Naive thymus-derived CD8-positive, alpha-beta T cell (primary cell): ENCODE measurements at regions not wholly inside any gene's neighbourhood (a gene's known extent, or its start where the extent isn't known, plus 50 kb on each side); places are given as distances from the start of the nearest gene placed in this dataset.

Experiments used
- ATAC-seq, 2 donors: fragments of 150-1000 bp; cut with Tn5 transposase in 1 of 2; sonication (Bioruptor Pico), chemical (Tn5 transposase) in 1 of 2; 1 replicate in 1 of 2; 2 replicates in 1 of 2; pipeline ENCODE4 v1.10.0; 2021; ENCODE audit warnings: mild to moderate bottlenecking in 2 of 2, moderate library complexity in 2 of 2
- POLR2A ChIA-PET: fragments of 350-600 bp; sonication (Branson Sonifier 250); formaldehyde crosslinking; loops from one replicate; lab custom pipeline; 2021; ENCODE audit warnings: antibody characterized with exemption; lab: Charles Lee
- DNase-seq, 10 donors: peaks; one replicate each; pipeline versions ENCODE4 v3.0.0 to v3.0.0-alpha.2; 2020 to 2022
- H3K27ac Mint-ChIP-seq, 10 donors: one replicate each; pipeline ENCODE4 v1.8.0; 2020 to 2022; ENCODE audit warnings: mild to moderate bottlenecking in 10 of 10, mixed read lengths in 10 of 10, moderate library complexity in 4 of 10, inconsistent platforms in 1 of 10
- H3K27me3 Mint-ChIP-seq, 5 donors: one replicate each; pipeline ENCODE4 v1.8.0; 2021 to 2022; ENCODE audit warnings: mixed read lengths in 5 of 5
- H3K36me3 Mint-ChIP-seq, 3 donors: one replicate each; pipeline ENCODE4 v1.8.0; 2020 to 2022; ENCODE audit warnings: mixed read lengths in 3 of 3, mild to moderate bottlenecking in 2 of 3, inconsistent platforms in 1 of 3
- H3K4me1 Mint-ChIP-seq, 4 donors: one replicate each; pipeline ENCODE4 v1.8.0; 2021 to 2022; ENCODE audit warnings: mixed read lengths in 4 of 4
- H3K4me3 Mint-ChIP-seq, 10 donors: one replicate each; pipeline ENCODE4 v1.8.0; 2020 to 2022; ENCODE audit warnings: mild to moderate bottlenecking in 10 of 10, mixed read lengths in 10 of 10, moderate library complexity in 6 of 10, inconsistent platforms in 1 of 10
- H3K9me3 Mint-ChIP-seq, 9 donors: one replicate each; pipeline ENCODE4 v1.8.0; 2020 to 2022; ENCODE audit warnings: mixed read lengths in 9 of 9, mild to moderate bottlenecking in 3 of 9, inconsistent platforms in 1 of 9, moderate library complexity in 1 of 9

- ATAC-seq (no peak), DNase-seq (no peak)
- Mint-ChIP-seq H3K4me1 (no peaks in the 10 kb centered on the region), H3K9me3 (no peaks in the 10 kb centered on the region), H3K36me3 (no peaks in the 10 kb centered on the region), H3K4me3 (no peak overlapping the region), H3K27me3 (peaks cover 12 to 34% (median 21%) of the 10 kb centered on the region in 5 donors), H3K27ac (no peak overlapping the region)
- POLR2A ChIA-PET, result no interaction called here
These were observed 204.7 kb downstream of the INSIG2 start for GRCh38 chr2:118292991-118293390.

DNA sequence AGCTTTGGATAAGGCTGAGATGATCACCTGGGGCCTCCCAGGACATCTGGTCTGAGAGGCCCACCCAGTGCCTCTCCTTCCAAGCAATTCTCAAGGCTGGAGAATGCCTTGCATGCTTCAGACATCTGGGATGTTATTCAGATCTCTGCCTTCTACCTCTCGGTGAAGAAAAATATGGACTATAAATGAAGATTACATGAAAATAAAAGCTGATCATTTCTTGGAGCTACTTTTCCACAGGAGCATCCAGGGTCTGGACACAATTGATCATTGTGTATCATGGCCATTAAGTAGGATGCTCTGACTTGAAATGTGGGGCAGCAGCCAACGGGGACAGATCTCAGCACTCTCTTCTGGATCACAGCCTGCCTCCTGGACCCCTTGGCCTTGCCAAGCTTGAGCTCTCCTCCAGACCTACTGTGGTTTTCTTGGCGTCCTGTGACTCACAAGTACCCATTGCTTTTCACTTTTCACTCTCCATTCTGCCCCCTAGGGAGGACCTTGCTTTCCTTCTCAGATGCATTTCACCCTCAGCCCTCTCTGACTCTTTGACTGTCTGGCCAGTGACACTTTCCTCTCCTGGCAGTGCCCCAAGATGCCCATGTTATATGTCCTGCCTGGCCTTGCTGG, 203.1 kb downstream of the INSIG2 start:
- Mint-ChIP-seq H3K4me1 (no peaks in the 10 kb centered on the region), H3K9me3 (no peaks in the 10 kb centered on the region), H3K27me3 (peaks cover 11 to 36% (median 19%) of the 10 kb centered on the region in 5 donors), H3K27ac (no peak overlapping the region), H3K4me3 (no peak overlapping the region), H3K36me3 (no peaks in the 10 kb centered on the region)
- no peak for DNase-seq
- no peak for ATAC-seq
- POLR2A ChIA-PET, result no interaction called here

GRCh38 chr2:118290411-118291250, 202.4 kb downstream of the INSIG2 start:
- Mint-ChIP-seq H3K4me1 (no peaks in the 10 kb centered on the region), H3K4me3 (no peak overlapping the region), H3K9me3 (no peaks in the 10 kb centered on the region), H3K27ac (no peak overlapping the region), H3K36me3 (no peaks in the 10 kb centered on the region), H3K27me3 (peaks cover 9 to 28% (median 13%) of the 10 kb centered on the region in 5 donors)
- ATAC-seq (no peak), DNase-seq (no peak)
- POLR2A ChIA-PET, result no interaction called here

DNA sequence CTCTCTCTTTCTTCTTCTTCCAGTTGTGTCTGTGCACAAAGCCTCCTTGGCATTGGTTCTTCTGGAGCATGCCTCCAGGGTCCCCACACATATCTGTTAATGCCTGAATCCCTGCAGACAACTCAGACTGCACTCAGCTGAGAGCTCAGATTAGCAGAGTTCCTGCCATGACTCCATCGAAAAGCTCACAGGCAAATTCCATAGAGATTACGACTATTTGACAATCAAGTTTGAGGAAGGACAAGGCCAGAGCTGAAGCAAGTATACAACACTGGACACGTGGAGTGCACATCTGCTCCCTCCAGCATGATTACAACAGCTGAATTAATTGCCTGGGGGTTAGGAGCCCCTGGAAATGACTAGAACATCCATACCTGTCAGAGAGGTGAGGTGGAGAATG, 190.7 kb downstream of the INSIG2 start:
- no peak for ATAC-seq
- Mint-ChIP-seq H3K27me3 (peaks cover 18 to 46% (median 29%) of the 10 kb centered on the region in 5 donors), H3K27ac (no peak overlapping the region)

DNA sequence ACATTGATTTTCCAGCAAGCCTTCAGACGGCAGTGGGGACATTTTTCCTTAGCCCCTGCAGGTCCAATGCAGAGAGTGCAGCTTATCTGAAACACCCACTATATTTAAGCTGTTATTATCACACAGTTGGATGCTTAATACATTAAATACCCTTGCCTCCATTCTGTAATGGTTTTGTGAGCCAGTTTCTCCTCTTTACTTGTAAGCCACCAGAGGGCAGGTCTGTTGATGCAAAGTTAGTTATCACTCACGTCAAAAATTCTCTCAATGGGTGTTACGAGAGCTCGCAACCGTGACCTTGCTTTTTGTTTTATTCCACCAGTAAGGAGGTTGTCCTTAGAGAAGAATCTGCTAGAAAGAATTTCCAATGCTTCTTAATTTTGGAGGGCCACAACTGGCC, 189.8 kb downstream of the INSIG2 start:
- Mint-ChIP-seq H3K9me3 (no peaks in the 10 kb centered on the region), H3K4me3 (no peak overlapping the region), H3K4me1 (no peaks in the 10 kb centered on the region), H3K27me3 (peaks cover 15 to 42% (median 27%) of the 10 kb centered on the region in 5 donors), H3K36me3 (peaks cover 0 to 4% (median 0%) of the 10 kb centered on the region in 3 donors), H3K27ac (no peak overlapping the region)
- no peak for DNase-seq
- ATAC-seq, result no peak
- POLR2A ChIA-PET, result no interaction called here

More for the DNA sequence above, 190.7 kb downstream of the INSIG2 start:
- no peak overlapping the region for H3K4me3 Mint-ChIP-seq
- POLR2A ChIA-PET, result no interaction called here
- DNase-seq, result no peak
- H3K36me3 Mint-ChIP-seq, result peaks cover 0 to 4% (median 0%) of the 10 kb centered on the region in 3 donors
- no peaks in the 10 kb centered on the region for H3K9me3 Mint-ChIP-seq
- no peaks in the 10 kb centered on the region for H3K4me1 Mint-ChIP-seq

DNA sequence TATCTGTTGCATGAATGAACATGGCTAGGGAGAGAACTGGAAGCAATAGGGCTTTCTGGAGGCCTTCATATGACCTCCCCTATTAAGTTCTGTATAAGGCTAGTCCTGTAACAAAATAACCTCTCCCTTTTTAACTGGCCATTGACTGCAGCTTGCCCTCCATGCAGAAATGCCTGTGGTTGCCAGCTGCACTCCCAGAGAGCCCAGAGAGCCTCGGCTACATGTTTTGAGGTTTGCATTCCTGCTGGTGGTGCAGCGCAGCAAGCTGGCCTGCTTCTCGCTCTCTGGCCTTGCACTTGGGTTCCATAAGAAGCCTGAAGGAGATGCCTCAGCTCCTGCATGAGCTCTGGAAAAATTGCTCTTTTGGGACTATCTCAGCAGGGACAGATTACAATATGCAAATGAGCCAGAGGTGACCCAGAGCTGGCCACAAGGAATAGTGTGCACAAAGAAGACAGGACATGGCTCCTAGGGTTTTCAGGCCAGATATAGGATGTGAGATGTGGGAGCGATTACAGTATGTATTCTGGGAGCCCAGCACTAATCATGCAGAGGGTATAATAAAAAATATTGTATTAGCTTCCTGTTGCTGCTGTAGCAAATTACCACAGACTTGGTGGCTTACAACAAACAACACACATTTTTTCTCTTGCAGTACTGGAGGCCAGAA, 186.7 kb downstream of the INSIG2 start:
- no peak for ATAC-seq
- Mint-ChIP-seq H3K9me3 (no peaks in the 10 kb centered on the region), H3K27ac (no peak overlapping the region), H3K36me3 (peaks cover 0 to 4% (median 0%) of the 10 kb centered on the region in 3 donors), H3K27me3 (peaks cover 13 to 35% (median 26%) of the 10 kb centered on the region in 5 donors), H3K4me1 (no peaks in the 10 kb centered on the region), H3K4me3 (no peak overlapping the region)
- DNase-seq, result no peak
- POLR2A ChIA-PET, result no interaction called here

GRCh38 chr2:118272391-118272790, 184.1 kb downstream of the INSIG2 start:
- Mint-ChIP-seq H3K4me3 (no peak overlapping the region), H3K4me1 (no peaks in the 10 kb centered on the region), H3K9me3 (no peaks in the 10 kb centered on the region), H3K27ac (no peak overlapping the region), H3K27me3 (peaks cover 5 to 33% (median 19%) of the 10 kb centered on the region in 5 donors), H3K36me3 (no peaks in the 10 kb centered on the region)
- ATAC-seq (no peak), DNase-seq (no peak)
- POLR2A ChIA-PET, result no interaction called here

DNA sequence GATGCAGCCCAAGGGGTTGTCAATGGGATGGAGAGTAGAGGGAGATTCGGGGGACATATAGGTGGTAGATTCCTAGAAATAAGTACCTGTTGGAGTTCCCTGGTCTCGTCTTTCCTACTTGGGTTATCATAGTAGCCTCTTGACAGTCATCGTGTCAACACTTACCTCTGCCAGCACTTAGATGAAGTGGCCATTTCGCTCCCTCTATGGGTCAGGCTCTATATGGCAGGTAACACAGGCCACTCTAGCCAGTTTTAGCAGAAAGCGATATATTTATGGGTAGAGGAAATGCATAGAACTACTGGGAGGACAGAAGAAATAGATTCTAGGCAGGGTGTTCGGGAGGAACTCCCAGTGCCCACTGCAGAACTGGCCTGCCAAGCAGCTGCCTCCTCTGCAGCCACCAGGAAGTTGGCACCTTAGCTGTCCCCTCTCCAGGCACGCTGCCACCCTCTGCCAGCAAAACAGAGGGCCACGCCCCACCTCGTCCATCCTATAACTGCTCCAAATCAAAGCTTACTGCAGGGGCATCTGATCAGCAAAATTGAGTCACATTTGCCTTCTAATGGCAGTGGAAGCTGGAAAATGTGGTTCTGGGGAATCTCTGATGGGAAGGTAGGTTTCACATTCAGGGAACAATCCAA, 181.3 kb downstream of the INSIG2 start:
- H3K9me3 Mint-ChIP-seq, result no peaks in the 10 kb centered on the region
- DNase-seq (no peak), ATAC-seq (no peak)
- peaks cover 3 to 22% (median 14%) of the 10 kb centered on the region in 5 donors for H3K27me3 Mint-ChIP-seq
- no peak overlapping the region for H3K27ac Mint-ChIP-seq
- H3K36me3 Mint-ChIP-seq, result no peaks in the 10 kb centered on the region
- H3K4me3 Mint-ChIP-seq, result no peak overlapping the region
- POLR2A ChIA-PET, result no interaction called here
- H3K4me1 Mint-ChIP-seq, result no peaks in the 10 kb centered on the region

DNA sequence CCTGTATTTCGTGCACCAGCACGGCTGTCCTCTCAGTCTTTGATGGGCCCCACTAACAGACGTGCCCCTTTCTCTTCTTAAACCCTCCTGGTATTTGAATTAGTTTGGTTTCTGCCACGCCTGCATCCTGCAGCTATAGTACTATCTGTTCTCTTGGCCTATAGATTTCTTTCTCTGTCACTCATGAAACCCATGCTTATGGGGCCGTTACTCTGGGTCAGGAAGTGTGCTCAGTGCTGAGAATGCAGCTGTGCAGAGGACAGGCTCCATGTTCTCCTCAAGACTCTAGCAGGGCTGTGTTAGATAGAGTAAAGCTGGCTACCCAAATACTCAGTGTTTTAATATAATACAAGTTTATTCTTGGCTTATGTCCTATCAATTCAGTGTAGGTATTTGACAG, 180.0 kb downstream of the INSIG2 start:
- H3K4me3 Mint-ChIP-seq, result no peak overlapping the region
- ATAC-seq (no peak), DNase-seq (no peak)
- H3K27me3 Mint-ChIP-seq, result peaks cover 4 to 34% (median 11%) of the 10 kb centered on the region in 5 donors
- no peak overlapping the region for H3K27ac Mint-ChIP-seq
- no peaks in the 10 kb centered on the region for H3K36me3 Mint-ChIP-seq
- H3K4me1 Mint-ChIP-seq, result no peaks in the 10 kb centered on the region
- POLR2A ChIA-PET, result no interaction called here
- H3K9me3 Mint-ChIP-seq, result no peaks in the 10 kb centered on the region

GRCh38 chr2:118265873-118266455, 177.7 kb downstream of the INSIG2 start:
- Mint-ChIP-seq H3K4me3 (no peak overlapping the region), H3K36me3 (no peaks in the 10 kb centered on the region), H3K27me3 (peaks cover 4 to 40% (median 12%) of the 10 kb centered on the region in 5 donors), H3K27ac (no peak overlapping the region), H3K9me3 (no peaks in the 10 kb centered on the region), H3K4me1 (no peaks in the 10 kb centered on the region)
- no peak for DNase-seq
- ATAC-seq, result no peak
- POLR2A ChIA-PET, result no interaction called here

DNA sequence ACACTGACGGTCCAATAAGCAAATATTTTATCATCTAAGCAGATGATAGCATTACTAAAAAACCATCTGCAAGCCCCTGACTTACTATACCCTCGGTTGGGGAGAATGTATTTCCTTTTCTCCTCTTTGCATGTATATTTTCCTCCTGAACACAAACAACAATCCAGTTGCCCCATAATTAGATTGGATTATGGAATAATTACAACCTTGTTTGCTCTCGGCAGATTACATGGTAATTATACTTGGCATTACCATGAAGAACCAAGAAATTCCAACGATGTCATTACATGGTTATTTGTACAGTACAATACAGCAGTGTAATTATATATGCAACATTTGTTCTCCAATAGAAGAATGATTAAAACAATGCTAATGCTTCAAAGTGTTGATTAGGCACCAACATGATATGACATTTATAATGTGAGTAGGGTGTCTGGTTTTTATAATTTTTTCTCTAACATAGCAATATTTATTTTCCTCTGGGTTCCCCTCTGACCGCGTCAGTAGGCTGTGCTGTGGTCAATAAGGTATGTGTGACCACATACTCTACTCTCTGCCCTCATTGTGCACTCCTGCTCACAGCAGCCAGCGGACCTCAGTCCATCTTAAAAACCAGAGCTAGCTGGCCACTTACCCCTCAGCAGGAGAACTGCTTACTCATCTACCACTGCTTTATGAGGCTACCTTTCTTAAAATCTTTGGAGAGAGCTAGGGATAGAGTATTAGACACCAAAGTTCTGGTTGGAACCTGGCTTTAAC, 176.1 kb downstream of the INSIG2 start:
- Mint-ChIP-seq H3K4me1 (no peaks in the 10 kb centered on the region), H3K9me3 (no peaks in the 10 kb centered on the region)
- no peak for DNase-seq

GRCh38 chr2:118257696-118258095, 169.4 kb downstream of the INSIG2 start:
- POLR2A ChIA-PET, result no interaction called here

More for the DNA sequence above, 176.1 kb downstream of the INSIG2 start:
- POLR2A ChIA-PET, result no interaction called here
- H3K4me3 Mint-ChIP-seq, result no peak overlapping the region
- peaks cover 4 to 42% (median 13%) of the 10 kb centered on the region in 5 donors for H3K27me3 Mint-ChIP-seq
- ATAC-seq, result no peak
- no peak overlapping the region for H3K27ac Mint-ChIP-seq
- H3K36me3 Mint-ChIP-seq, result no peaks in the 10 kb centered on the region

More at GRCh38 chr2:118257696-118258095, 169.4 kb downstream of the INSIG2 start:
- no peaks in the 10 kb centered on the region for H3K4me1 Mint-ChIP-seq
- no peak overlapping the region for H3K27ac Mint-ChIP-seq
- H3K36me3 Mint-ChIP-seq, result no peaks in the 10 kb centered on the region
- H3K27me3 Mint-ChIP-seq, result peaks cover 16 to 42% (median 26%) of the 10 kb centered on the region in 5 donors
- H3K4me3 Mint-ChIP-seq, result no peak overlapping the region
- ATAC-seq (no peak), DNase-seq (no peak)
- peaks cover 0 to 3% (median 0%) of the 10 kb centered on the region in 9 donors for H3K9me3 Mint-ChIP-seq
